Activated naive CD8-positive, alpha-beta T cell treated with anti-CD3 and anti-CD28 coated beads for 36 hours (primary cell): ENCODE measurements at regions not wholly inside any gene's neighbourhood (a gene's known extent, or its start where the extent isn't known, plus 50 kb on each side); places are given as distances from the start of the nearest gene placed in this dataset.

Experiments
- DNase-seq: peaks from one replicate; pipeline ENCODE4 v3.0.0; 2021
- H3K27ac Mint-ChIP-seq: one replicate; pipeline ENCODE4 v1.8.0; 2022; ENCODE audit warnings: mild to moderate bottlenecking, moderate library complexity, mixed read lengths
- H3K27me3 Mint-ChIP-seq: one replicate; pipeline ENCODE4 v1.8.0; 2022; ENCODE audit warnings: mild to moderate bottlenecking, mixed read lengths
- H3K36me3 Mint-ChIP-seq: one replicate; pipeline ENCODE4 v1.8.0; 2021; ENCODE audit warnings: mild to moderate bottlenecking, mixed read lengths
- H3K4me1 Mint-ChIP-seq: one replicate; pipeline ENCODE4 v1.8.0; 2021; ENCODE audit warnings: mixed read lengths
- H3K4me3 Mint-ChIP-seq: one replicate; pipeline ENCODE4 v1.8.0; 2022; ENCODE audit warnings: mild to moderate bottlenecking, moderate library complexity, mixed read lengths
- H3K9me3 Mint-ChIP-seq: one replicate; pipeline ENCODE4 v1.8.0; 2022; ENCODE audit warnings: mixed read lengths

GRCh38 chr22:19640306-19640705, 74.0 kb upstream of the SEPTIN5 start:
- Mint-ChIP-seq H3K27me3 (peaks cover 14% of the 10 kb centered on the region), H3K4me3 (no peak overlapping the region), H3K9me3 (no peaks in the 10 kb centered on the region), H3K27ac (no peak overlapping the region), H3K4me1 (no peaks in the 10 kb centered on the region), H3K36me3 (no peaks in the 10 kb centered on the region)
- DNase-seq, result no peak

GRCh38 chr22:19641254-19641982, 72.9 kb upstream of the SEPTIN5 start:
- DNase-seq, result no peak
- peaks cover 18% of the 10 kb centered on the region for H3K27me3 Mint-ChIP-seq
- no peaks in the 10 kb centered on the region for H3K4me1 Mint-ChIP-seq
- no peaks in the 10 kb centered on the region for H3K36me3 Mint-ChIP-seq
- H3K4me3 Mint-ChIP-seq, result no peak overlapping the region
- no peak overlapping the region for H3K27ac Mint-ChIP-seq
- H3K9me3 Mint-ChIP-seq, result no peaks in the 10 kb centered on the region

- no peaks in the 10 kb centered on the region for H3K36me3 Mint-ChIP-seq
- no peak overlapping the region for H3K4me3 Mint-ChIP-seq
- no peaks in the 10 kb centered on the region for H3K4me1 Mint-ChIP-seq
- no peak for DNase-seq
- H3K9me3 Mint-ChIP-seq, result peaks cover 3% of the 10 kb centered on the region
- peaks cover 18% of the 10 kb centered on the region for H3K27me3 Mint-ChIP-seq
- no peak overlapping the region for H3K27ac Mint-ChIP-seq
Observed at GRCh38 chr22:19641983-19642451, 72.3 kb upstream of the SEPTIN5 start.

- Mint-ChIP-seq H3K27ac (no peak overlapping the region), H3K9me3 (peaks cover 12% of the 10 kb centered on the region)
Observed at GRCh38 chr22:19643448-19644313, 70.6 kb upstream of the SEPTIN5 start.

GRCh38 chr22:19644314-19645223, 69.7 kb upstream of the SEPTIN5 start:
- Mint-ChIP-seq H3K36me3 (peaks cover 6% of the 10 kb centered on the region), H3K27me3 (peaks cover 25% of the 10 kb centered on the region), H3K4me3 (no peak overlapping the region), H3K27ac (no peak overlapping the region), H3K4me1 (no peaks in the 10 kb centered on the region), H3K9me3 (peaks cover 18% of the 10 kb centered on the region)
- DNase-seq, result no peak

More at GRCh38 chr22:19643448-19644313, 70.6 kb upstream of the SEPTIN5 start:
- Mint-ChIP-seq H3K4me3 (no peak overlapping the region), H3K36me3 (peaks cover 3% of the 10 kb centered on the region), H3K4me1 (no peaks in the 10 kb centered on the region), H3K27me3 (peaks cover 25% of the 10 kb centered on the region)
- no peak for DNase-seq

- DNase-seq, result no peak
- Mint-ChIP-seq H3K36me3 (peaks cover 6% of the 10 kb centered on the region), H3K27ac (no peak overlapping the region), H3K4me1 (no peaks in the 10 kb centered on the region), H3K4me3 (no peak overlapping the region), H3K27me3 (peaks cover 25% of the 10 kb centered on the region), H3K9me3 (peaks cover 20% of the 10 kb centered on the region)
Observed at GRCh38 chr22:19645391-19645790, 68.9 kb upstream of the SEPTIN5 start.

GRCh38 chr22:19645905-19646304, 68.4 kb upstream of the SEPTIN5 start:
- Mint-ChIP-seq H3K27me3 (peaks cover 25% of the 10 kb centered on the region), H3K27ac (no peak overlapping the region)

GRCh38 chr22:19646383-19646782, 67.9 kb upstream of the SEPTIN5 start:
- no peaks in the 10 kb centered on the region for H3K4me1 Mint-ChIP-seq
- no peak for DNase-seq
- H3K36me3 Mint-ChIP-seq, result peaks cover 6% of the 10 kb centered on the region
- no peak overlapping the region for H3K4me3 Mint-ChIP-seq
- H3K9me3 Mint-ChIP-seq, result peaks cover 20% of the 10 kb centered on the region
- H3K27ac Mint-ChIP-seq, result no peak overlapping the region
- H3K27me3 Mint-ChIP-seq, result peaks cover 25% of the 10 kb centered on the region

More at GRCh38 chr22:19645905-19646304, 68.4 kb upstream of the SEPTIN5 start:
- peaks cover 20% of the 10 kb centered on the region for H3K9me3 Mint-ChIP-seq
- no peak overlapping the region for H3K4me3 Mint-ChIP-seq
- H3K36me3 Mint-ChIP-seq, result peaks cover 6% of the 10 kb centered on the region
- H3K4me1 Mint-ChIP-seq, result no peaks in the 10 kb centered on the region
- no peak for DNase-seq

GRCh38 chr22:19648419-19648929, 65.8 kb upstream of the SEPTIN5 start:
- H3K4me1 Mint-ChIP-seq, result no peaks in the 10 kb centered on the region
- H3K9me3 Mint-ChIP-seq, result peaks cover 20% of the 10 kb centered on the region
- peaks cover 6% of the 10 kb centered on the region for H3K36me3 Mint-ChIP-seq
- no peak overlapping the region for H3K27ac Mint-ChIP-seq
- no peak for DNase-seq
- H3K4me3 Mint-ChIP-seq, result no peak overlapping the region
- peaks cover 24% of the 10 kb centered on the region for H3K27me3 Mint-ChIP-seq

- Mint-ChIP-seq H3K36me3 (peaks cover 6% of the 10 kb centered on the region), H3K27me3 (peaks cover 7% of the 10 kb centered on the region), H3K9me3 (peaks cover 16% of the 10 kb centered on the region), H3K4me3 (no peak overlapping the region), H3K4me1 (no peaks in the 10 kb centered on the region), H3K27ac (no peak overlapping the region)
- DNase-seq, result no peak
Observed at GRCh38 chr22:19652316-19652715, 62.0 kb upstream of the SEPTIN5 start.

- H3K27me3 Mint-ChIP-seq, result no peaks in the 10 kb centered on the region
- no peak overlapping the region for H3K4me3 Mint-ChIP-seq
- H3K36me3 Mint-ChIP-seq, result no peaks in the 10 kb centered on the region
- H3K9me3 Mint-ChIP-seq, result peaks cover 3% of the 10 kb centered on the region
- no peak for DNase-seq
- no peak overlapping the region for H3K27ac Mint-ChIP-seq
- H3K4me1 Mint-ChIP-seq, result no peaks in the 10 kb centered on the region
Observed at GRCh38 chr22:19654338-19654987, 59.8 kb upstream of the SEPTIN5 start.

- H3K27me3 Mint-ChIP-seq, result no peaks in the 10 kb centered on the region
- H3K9me3 Mint-ChIP-seq, result no peaks in the 10 kb centered on the region
- no peak overlapping the region for H3K4me3 Mint-ChIP-seq
- no peaks in the 10 kb centered on the region for H3K4me1 Mint-ChIP-seq
- no peak overlapping the region for H3K27ac Mint-ChIP-seq
- H3K36me3 Mint-ChIP-seq, result no peaks in the 10 kb centered on the region
- no peak for DNase-seq
Observed at GRCh38 chr22:19655399-19655798, 58.9 kb upstream of the SEPTIN5 start.

- DNase-seq, result no peak
- Mint-ChIP-seq H3K4me1 (no peaks in the 10 kb centered on the region), H3K27ac (no peak overlapping the region), H3K4me3 (no peak overlapping the region), H3K9me3 (no peaks in the 10 kb centered on the region), H3K36me3 (no peaks in the 10 kb centered on the region), H3K27me3 (no peaks in the 10 kb centered on the region)
Observed at GRCh38 chr22:19656541-19657251, 57.6 kb upstream of the SEPTIN5 start.
